Naive B cell (primary cell): ENCODE measurements at regions not wholly inside any gene's neighbourhood (a gene's known extent, or its start where the extent isn't known, plus 50 kb on each side); places are given as distances from the start of the nearest gene placed in this dataset.
A peak's percentile ranks its signal among the peaks of the same experiment; 100 is the strongest.
"Not testable (repeated sequence)": the region's sequence is repeated elsewhere in the genome, so short reads cannot be mapped to it uniquely, and the experiment has no call there.

Experiments used
- ATAC-seq, 2 donors: fragments of 150-1000 bp; cut with Tn5 transposase; 2 replicates each; pipeline ENCODE4 v1.10.0; 2021; ENCODE audit warnings: low read depth in 2 of 2, mild to moderate bottlenecking in 2 of 2, moderate library complexity in 2 of 2
- DNase-seq: peaks from one replicate; pipeline ENCODE4 v3.0.0; 2022
- H3K27ac Mint-ChIP-seq, 6 donors: one replicate each; pipeline ENCODE4 v1.8.0; 2020 to 2022; ENCODE audit warnings: mild to moderate bottlenecking in 6 of 6, mixed read lengths in 6 of 6, moderate library complexity in 5 of 6, inconsistent platforms in 2 of 6
- H3K27me3 Mint-ChIP-seq, 3 donors: one replicate each; pipeline ENCODE4 v1.8.0; 2021 to 2022; ENCODE audit warnings: mixed read lengths in 3 of 3, mild to moderate bottlenecking in 1 of 3
- H3K36me3 Mint-ChIP-seq, 2 donors: one replicate each; pipeline ENCODE4 v1.8.0; 2020 to 2022; ENCODE audit warnings: mixed read lengths in 2 of 2, inconsistent platforms in 1 of 2, mild to moderate bottlenecking in 1 of 2
- H3K4me1 Mint-ChIP-seq, 3 donors: one replicate each; pipeline ENCODE4 v1.8.0; 2020 to 2022; ENCODE audit warnings: mixed read lengths in 3 of 3, inconsistent platforms in 1 of 3, mild to moderate bottlenecking in 1 of 3, moderate library complexity in 1 of 3
- H3K4me3 Mint-ChIP-seq, 8 donors: one replicate each; pipeline ENCODE4 v1.8.0; 2020 to 2022; ENCODE audit warnings: mild to moderate bottlenecking in 8 of 8, mixed read lengths in 8 of 8, moderate library complexity in 8 of 8, inconsistent platforms in 2 of 8
- H3K9me3 Mint-ChIP-seq, 7 donors: one replicate each; pipeline ENCODE4 v1.8.0; 2020 to 2022; ENCODE audit warnings: mixed read lengths in 7 of 7, mild to moderate bottlenecking in 5 of 7, inconsistent platforms in 2 of 7, moderate library complexity in 1 of 7

DNA sequence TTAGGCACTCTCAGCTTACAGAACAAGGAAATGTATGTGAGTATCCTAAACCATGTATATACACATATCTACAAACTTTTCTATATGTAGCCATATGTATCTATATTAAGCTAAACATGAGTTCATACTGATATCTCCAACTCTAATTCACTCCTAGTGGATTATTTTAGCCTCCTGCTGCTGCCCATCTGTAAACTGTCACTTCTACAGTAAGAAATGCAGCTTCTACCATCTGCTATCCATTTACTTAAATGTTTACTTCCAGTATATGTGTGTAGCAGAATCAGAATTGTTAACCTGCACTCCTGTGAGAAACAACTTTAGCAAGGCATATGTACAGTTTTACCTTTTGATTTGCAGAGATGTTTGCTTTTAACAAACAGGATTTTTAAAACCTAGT lies 478.5 kb upstream of the CBLB start:
- ATAC-seq, result no peak
- H3K36me3 Mint-ChIP-seq, result no peaks in the 10 kb centered on the region
- H3K9me3 Mint-ChIP-seq, result peaks cover 0 to 1% (median 0%) of the 10 kb centered on the region in 7 donors
- DNase-seq, result no peak
- H3K27ac Mint-ChIP-seq, result no peak overlapping the region
- peaks cover 5 to 11% (median 10%) of the 10 kb centered on the region in 3 donors for H3K4me1 Mint-ChIP-seq
- no peaks in the 10 kb centered on the region for H3K27me3 Mint-ChIP-seq
- no peak overlapping the region for H3K4me3 Mint-ChIP-seq

DNA sequence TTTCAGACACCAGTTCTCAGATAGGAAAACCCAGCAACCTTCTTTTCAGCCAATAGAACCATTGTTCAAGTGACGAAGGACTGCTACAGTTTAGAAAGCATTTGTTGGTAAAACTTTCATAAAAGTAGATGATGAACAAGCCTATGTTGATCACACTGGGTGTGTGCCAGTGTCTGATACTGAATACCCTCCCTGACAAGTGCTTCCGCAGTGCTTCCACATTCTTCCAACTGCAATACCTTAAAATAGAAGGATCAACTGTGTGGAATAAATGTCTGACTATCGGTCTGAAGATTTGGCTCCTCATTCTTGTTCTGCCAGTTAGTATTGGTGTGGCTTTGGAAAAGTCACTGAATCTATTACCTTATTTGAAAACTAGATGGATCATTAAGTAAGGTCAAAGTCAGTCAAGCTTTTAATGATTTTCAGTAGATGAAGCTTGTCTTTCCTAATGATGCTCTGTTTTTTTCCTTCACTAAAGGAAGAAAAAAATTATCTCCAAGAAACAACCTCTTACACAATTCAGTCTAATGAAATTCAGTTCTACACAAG lies 479.4 kb upstream of the CBLB start:
- Mint-ChIP-seq H3K9me3 (peaks cover 0 to 2% (median 0%) of the 10 kb centered on the region in 7 donors), H3K4me3 (no peak overlapping the region), H3K4me1 (peaks cover 5 to 11% (median 10%) of the 10 kb centered on the region in 3 donors), H3K36me3 (no peaks in the 10 kb centered on the region), H3K27me3 (no peaks in the 10 kb centered on the region), H3K27ac (no peak overlapping the region)
- DNase-seq (no peak), ATAC-seq (no peak)

DNA sequence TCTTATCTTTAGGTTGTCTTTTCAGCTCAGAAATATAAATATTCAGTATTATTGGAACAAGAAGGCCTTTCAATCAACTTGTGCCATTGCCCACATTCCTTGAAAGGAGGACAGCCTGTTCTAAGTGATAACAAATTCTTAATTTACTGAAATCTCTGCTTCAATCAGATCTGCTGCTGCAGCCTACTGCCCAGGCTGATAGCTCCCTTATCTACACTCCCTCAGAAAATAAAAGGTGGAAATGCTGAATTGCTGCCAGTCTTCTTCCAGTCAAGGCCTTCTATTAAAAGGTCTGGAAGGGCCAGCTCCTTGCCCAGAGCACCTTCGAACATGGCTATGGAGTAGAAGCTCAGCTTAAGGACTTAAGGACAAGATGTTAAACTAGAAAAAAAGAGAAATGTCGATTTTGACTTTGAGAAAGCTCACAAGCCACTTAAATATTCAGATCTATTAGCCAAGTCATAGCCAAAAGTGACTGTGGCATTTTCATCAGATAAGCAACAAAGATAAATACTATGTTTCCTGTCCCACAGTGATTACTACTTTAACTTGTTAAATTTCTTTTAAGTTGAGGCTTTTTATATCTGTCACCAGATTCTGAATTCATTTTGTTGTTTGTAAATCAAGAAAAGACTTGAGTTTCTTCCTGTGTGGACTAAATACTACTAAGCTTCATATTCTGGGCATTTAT lies 480.5 kb upstream of the CBLB start:
- ATAC-seq, result no peak
- H3K9me3 Mint-ChIP-seq, result peaks cover 0 to 4% (median 0%) of the 10 kb centered on the region in 7 donors
- no peak for DNase-seq
- peak overlapping the region in 1 of 8 donors; percentile 1 for H3K4me3 Mint-ChIP-seq
- no peaks in the 10 kb centered on the region for H3K36me3 Mint-ChIP-seq
- peak overlapping the region in 1 of 6 donors; percentile 11 for H3K27ac Mint-ChIP-seq
- no peaks in the 10 kb centered on the region for H3K27me3 Mint-ChIP-seq
- H3K4me1 Mint-ChIP-seq, result peaks cover 5 to 11% (median 10%) of the 10 kb centered on the region in 3 donors

DNA sequence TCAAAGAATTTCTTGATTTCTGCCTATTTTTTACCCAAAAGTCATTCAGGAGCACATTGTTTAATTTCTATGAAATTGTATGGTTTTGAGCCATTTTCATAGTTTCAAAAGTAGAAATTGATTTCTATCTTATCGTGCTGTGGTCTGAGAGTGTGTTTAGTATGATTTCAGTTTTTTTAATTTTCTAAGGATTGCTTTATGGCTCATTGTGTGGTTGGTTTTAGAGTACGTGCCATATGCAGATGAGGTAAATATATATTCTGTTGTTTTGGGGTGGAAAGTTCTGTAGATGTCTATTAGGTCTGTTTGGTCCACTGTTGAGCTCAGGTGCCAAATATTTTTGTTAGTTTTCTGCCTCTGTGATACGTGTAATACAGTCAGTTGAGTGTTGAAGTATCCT lies 487.1 kb upstream of the CBLB start:
- DNase-seq (no peak), ATAC-seq (no peak)
- peaks cover 0 to 8% (median 3%) of the 10 kb centered on the region in 3 donors for H3K4me1 Mint-ChIP-seq
- no peaks in the 10 kb centered on the region for H3K36me3 Mint-ChIP-seq
- H3K27me3 Mint-ChIP-seq, result no peaks in the 10 kb centered on the region
- peaks cover 0 to 8% (median 2%) of the 10 kb centered on the region in 7 donors for H3K9me3 Mint-ChIP-seq
- no peak overlapping the region for H3K27ac Mint-ChIP-seq
- H3K4me3 Mint-ChIP-seq, result no peak overlapping the region

DNA sequence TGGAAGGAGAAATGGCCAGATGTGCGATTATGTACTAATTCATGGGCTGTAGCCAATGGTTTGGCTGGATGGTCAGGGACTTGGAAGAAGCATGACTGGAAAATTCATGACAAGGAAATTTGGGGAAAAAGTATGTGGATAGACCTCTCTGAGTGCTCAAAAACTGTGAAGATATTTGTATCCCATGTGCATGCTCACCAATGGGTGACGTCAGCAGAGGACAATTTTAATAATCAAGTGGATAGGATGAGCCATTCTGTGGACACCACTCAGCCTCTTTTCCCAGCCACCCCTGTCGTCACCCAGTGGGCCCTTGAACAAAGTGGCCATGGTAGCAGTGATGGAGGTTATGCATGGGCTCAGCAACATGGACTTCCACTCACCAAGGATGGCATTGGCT lies 490.9 kb upstream of the CBLB start:
- no peak overlapping the region for H3K4me3 Mint-ChIP-seq
- no peaks in the 10 kb centered on the region for H3K27me3 Mint-ChIP-seq
- H3K4me1 Mint-ChIP-seq, result peaks cover 0 to 8% (median 0%) of the 10 kb centered on the region in 3 donors
- no peak for DNase-seq
- peaks cover 6 to 19% of the 10 kb centered on the region in 2 donors for H3K36me3 Mint-ChIP-seq
- ATAC-seq, result no peak
- H3K27ac Mint-ChIP-seq, result no peak overlapping the region
- peaks cover 5 to 11% (median 8%) of the 10 kb centered on the region in 7 donors for H3K9me3 Mint-ChIP-seq

DNA sequence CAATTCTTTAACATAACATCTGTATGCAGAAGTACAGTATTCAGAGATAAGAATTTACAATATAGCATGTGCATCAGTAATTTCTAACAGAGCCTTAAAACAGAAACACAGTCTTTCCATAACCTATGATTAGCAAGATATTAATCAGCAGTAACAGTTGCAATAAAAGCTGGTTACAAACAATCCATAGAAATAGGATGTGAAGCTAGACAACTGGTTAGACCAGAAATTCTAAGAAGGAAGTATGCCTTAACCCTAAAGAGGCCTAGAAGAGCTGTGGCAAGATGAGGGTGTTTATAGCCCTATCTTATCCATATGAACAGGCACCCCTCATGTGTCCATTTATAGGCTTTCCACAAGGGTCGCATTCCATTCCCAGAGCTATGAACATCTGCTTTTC lies 492.1 kb upstream of the CBLB start:
- not testable (repeated sequence) for H3K4me3 Mint-ChIP-seq, DNase-seq, ATAC-seq, H3K27ac Mint-ChIP-seq, H3K4me1 Mint-ChIP-seq, H3K27me3 Mint-ChIP-seq
- H3K36me3 Mint-ChIP-seq, result peaks cover 6 to 26% of the 10 kb centered on the region in 2 donors
- peaks cover 5 to 11% (median 8%) of the 10 kb centered on the region in 7 donors for H3K9me3 Mint-ChIP-seq

DNA sequence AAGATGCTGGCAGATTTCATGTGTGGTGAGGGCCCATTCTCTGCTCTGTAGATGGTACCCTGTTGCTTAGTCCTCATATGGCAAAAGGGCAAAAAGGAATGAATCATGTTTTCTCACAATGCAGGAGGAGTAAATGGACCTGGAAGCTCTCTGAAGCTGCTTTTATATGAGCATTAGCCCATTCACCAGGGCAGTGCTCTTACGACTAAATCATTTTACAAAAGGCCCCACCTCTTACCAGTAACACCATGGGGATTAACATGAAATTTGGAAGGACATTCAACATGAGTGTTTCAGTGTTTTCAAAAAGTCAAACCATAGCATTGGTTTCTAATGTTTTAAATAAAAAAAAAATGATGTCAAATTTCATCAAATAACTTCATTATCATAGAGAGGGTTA lies 495.7 kb upstream of the CBLB start:
- DNase-seq, result no peak
- Mint-ChIP-seq H3K4me1 (peaks cover 6 to 8% (median 7%) of the 10 kb centered on the region in 3 donors), H3K36me3 (peaks cover 6 to 26% of the 10 kb centered on the region in 2 donors), H3K27me3 (no peaks in the 10 kb centered on the region), H3K4me3 (no peak overlapping the region), H3K9me3 (peaks cover 5 to 10% (median 8%) of the 10 kb centered on the region in 7 donors), H3K27ac (no peak overlapping the region)
- ATAC-seq, result no peak

DNA sequence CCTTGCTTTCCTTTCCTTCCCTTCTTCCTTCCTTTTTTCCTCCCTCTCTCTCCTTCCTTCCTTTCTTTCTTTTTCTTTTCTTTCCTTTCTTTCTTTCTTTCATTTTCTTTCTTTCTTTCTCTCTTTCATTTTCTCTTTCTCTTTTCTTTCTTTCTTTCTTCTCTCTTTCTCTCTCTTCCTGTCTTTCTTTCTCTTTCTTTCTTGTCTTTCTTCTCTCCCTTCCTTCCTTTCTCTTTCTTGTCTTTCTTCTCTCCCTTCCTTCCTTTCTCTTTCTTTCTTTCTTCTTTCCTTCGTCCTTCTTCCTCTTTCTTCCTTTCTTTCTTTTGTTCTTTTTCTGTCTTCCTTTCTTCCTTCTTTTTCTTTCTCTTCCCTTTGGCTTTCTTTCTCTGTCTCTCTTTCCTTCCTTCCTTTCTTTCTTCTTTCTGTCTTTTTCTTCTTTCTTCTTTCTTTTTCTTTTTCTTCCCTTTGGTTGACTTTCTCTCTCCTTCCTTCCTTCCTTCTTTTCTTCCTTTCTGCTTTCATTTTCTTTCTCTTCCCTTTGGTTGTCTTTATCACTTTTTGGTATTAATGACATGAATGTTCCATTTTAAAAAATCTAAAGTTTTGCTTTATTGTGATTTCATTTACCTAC lies 496.4 kb upstream of the CBLB start:
- H3K36me3 Mint-ChIP-seq, result peaks cover 6 to 26% of the 10 kb centered on the region in 2 donors
- no peak for DNase-seq
- peaks cover 5 to 10% (median 7%) of the 10 kb centered on the region in 7 donors for H3K9me3 Mint-ChIP-seq
- no peaks in the 10 kb centered on the region for H3K27me3 Mint-ChIP-seq
- peaks cover 6 to 8% (median 7%) of the 10 kb centered on the region in 3 donors for H3K4me1 Mint-ChIP-seq
- ATAC-seq, result no peak
- peak overlapping the region in 3 of 6 donors; percentile 39 to 49 (median 48) for H3K27ac Mint-ChIP-seq
- H3K4me3 Mint-ChIP-seq, result peak overlapping the region in 1 of 8 donors; percentile 23

DNA sequence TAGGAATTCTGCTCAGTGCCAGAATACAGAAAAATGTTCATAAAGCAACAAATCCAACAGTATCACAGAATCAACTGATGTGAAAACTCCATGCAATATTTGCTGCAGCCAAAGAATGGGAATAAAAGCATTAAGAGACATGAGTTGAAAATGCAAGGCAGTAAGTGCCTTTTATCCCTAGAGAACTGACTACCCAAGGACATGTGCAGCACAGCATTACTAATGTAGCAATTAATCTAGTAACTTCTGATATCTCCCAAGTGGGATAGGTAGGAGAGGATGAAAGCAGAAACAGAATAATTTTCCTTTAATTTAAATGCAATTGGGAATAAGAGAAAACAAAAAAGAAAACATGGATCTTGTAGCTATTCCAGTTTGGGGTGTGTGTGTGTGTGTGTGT lies 497.5 kb upstream of the CBLB start:
- H3K4me3 Mint-ChIP-seq, result no peak overlapping the region

DNA sequence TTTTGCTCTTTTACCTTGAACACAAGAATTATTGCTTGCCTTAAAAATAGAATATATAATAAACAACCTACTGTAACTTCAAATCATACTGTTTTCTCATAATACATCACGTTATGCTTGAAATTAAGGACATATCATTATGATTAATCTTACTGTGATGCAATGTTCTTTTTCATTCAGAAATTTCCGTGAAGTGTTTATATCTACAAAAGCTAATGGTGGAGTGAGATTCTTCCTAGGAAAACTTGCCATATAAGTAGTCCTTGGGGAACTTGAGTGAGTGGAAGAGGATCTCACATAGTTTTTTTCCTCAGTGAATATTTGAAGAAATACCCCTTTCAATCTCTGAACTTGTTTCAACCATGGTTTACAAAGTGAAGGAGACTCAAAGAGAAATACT lies 498.7 kb upstream of the CBLB start:
- H3K4me1 Mint-ChIP-seq, result peaks cover 6 to 8% (median 7%) of the 10 kb centered on the region in 3 donors
- H3K4me3 Mint-ChIP-seq, result no peak overlapping the region
- no peak for ATAC-seq
- DNase-seq, result no peak
- peaks cover 0 to 14% of the 10 kb centered on the region in 2 donors for H3K36me3 Mint-ChIP-seq
- H3K27me3 Mint-ChIP-seq, result peaks cover 0 to 4% (median 0%) of the 10 kb centered on the region in 3 donors
- H3K9me3 Mint-ChIP-seq, result peaks cover 0 to 10% (median 0%) of the 10 kb centered on the region in 7 donors
- H3K27ac Mint-ChIP-seq, result no peak overlapping the region

More for the DNA sequence above, 497.5 kb upstream of the CBLB start:
- no peak for ATAC-seq
- Mint-ChIP-seq H3K4me1 (peaks cover 6 to 8% (median 7%) of the 10 kb centered on the region in 3 donors), H3K27ac (no peak overlapping the region), H3K36me3 (peaks cover 6 to 25% of the 10 kb centered on the region in 2 donors), H3K27me3 (peaks cover 0 to 4% (median 0%) of the 10 kb centered on the region in 3 donors), H3K9me3 (peaks cover 3 to 10% (median 4%) of the 10 kb centered on the region in 7 donors)
- no peak for DNase-seq

DNA sequence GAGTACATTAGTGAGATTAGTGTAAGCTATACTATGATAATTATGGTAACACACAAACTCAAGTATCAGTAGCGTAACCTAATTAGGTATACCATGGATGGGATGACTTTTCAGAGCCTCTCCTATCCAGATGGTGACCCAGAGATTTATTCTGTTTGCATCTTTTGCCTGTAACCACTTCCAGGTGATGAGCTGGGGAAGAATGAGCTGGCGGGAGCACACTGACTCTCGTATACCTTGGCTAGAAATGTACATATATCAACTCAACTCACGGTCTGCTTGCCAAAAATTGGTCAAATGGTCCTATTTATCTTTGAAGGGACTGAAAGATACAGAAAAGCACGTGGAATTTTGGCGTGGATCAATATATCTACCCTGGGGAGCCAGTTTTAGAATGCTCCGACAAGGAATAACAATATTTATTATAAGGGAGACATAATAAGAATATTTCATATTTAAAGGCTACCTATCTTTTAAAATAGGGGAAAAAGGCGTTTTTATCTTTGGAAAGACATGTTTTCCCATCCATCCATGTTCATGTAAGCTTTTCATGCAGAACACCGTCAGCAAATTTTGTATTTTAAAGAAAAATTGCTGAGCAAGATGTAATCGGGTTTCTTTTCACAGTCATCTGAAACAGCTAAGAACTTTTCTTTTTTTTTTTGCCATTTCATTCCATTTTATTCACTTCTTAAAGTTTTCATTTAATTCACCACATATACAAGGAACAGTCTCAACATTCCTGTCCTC lies 502.6 kb upstream of the CBLB start:
- no peak overlapping the region for H3K4me3 Mint-ChIP-seq
- no peaks in the 10 kb centered on the region for H3K4me1 Mint-ChIP-seq
- H3K36me3 Mint-ChIP-seq, result no peaks in the 10 kb centered on the region
- DNase-seq, result no peak
- H3K27ac Mint-ChIP-seq, result no peak overlapping the region
- no peaks in the 10 kb centered on the region for H3K9me3 Mint-ChIP-seq
- no peak for ATAC-seq
- H3K27me3 Mint-ChIP-seq, result peaks cover 0 to 8% (median 0%) of the 10 kb centered on the region in 3 donors

DNA sequence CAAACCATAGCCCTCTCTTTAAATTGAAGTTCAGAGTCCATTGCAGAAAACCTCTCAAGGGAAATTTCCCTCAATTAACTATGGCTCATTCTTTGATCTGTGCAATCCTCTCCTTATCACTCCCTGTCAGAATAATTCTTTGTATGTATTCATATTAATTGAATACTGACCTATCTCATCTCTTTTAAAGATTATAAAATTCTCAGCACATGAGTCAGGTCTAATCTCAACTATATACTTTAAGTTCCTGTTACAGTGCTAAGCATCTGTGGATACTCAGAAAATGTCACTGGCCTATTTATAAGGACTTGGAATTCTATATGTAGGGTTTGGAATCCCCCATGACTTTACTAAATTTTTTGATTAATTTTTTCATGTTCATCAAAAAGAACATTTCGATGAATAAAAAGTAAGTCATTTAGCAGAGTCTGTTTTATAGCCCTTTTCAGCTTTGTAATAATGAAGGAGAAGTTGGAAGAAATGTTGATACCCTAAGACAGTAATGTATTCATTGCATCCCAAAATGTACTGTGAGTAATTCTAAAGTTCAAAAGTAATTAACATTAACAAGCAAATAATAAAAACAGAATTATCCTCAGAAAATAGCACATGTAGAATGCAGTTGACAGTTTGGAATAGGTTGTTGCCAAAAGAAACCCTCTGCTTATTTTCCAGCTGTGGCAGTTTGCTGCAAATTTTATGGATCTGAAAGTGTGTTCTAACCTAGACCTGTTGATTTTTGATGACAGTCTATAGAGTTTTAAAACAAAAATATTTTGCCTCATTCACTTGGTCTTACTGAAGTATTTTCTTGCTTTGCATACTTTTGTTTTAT lies 503.4 kb upstream of the CBLB start:
- DNase-seq, result no peak
- no peaks in the 10 kb centered on the region for H3K4me1 Mint-ChIP-seq

More for the DNA sequence above, 503.4 kb upstream of the CBLB start:
- peak overlapping the region in 1 of 6 donors; percentile 18 for H3K27ac Mint-ChIP-seq
- no peak for ATAC-seq
- no peaks in the 10 kb centered on the region for H3K9me3 Mint-ChIP-seq
- peaks cover 0 to 8% (median 0%) of the 10 kb centered on the region in 3 donors for H3K27me3 Mint-ChIP-seq
- no peaks in the 10 kb centered on the region for H3K36me3 Mint-ChIP-seq
- no peak overlapping the region for H3K4me3 Mint-ChIP-seq
